HEK293T (cell line): ENCODE measurements at regions not wholly inside any gene's neighbourhood (a gene's known extent, or its start where the extent isn't known, plus 50 kb on each side); places are given as distances from the start of the nearest gene placed in this dataset.

Experiments
- ARNT ChIP-seq: fragments of 450-650 bp; IDR thresholded peaks from 2 replicates; pipeline ENCODE4 v1.6.1; 2017; ENCODE audit warnings: mild to moderate bottlenecking
- BHLHE40 ChIP-seq: fragments of 450-650 bp; IDR thresholded peaks from 2 replicates; pipeline ENCODE4 v1.6.1; 2016; ENCODE audit warnings: mild to moderate bottlenecking, moderate library complexity, borderline replicate concordance
- CTBP1 ChIP-seq: fragments of 450-650 bp; IDR thresholded peaks from 2 replicates; pipeline ENCODE4 v1.6.1; 2016; ENCODE audit warnings: borderline replicate concordance
- FOXK2 ChIP-seq: fragments of 450-650 bp; IDR thresholded peaks from 2 replicates; pipeline ENCODE4 v1.6.1; 2016; ENCODE audit warnings: mild to moderate bottlenecking
- FOXM1 ChIP-seq: fragments of 450-650 bp; IDR thresholded peaks from 2 replicates; pipeline ENCODE4 v1.6.1; 2017; ENCODE audit warnings: mild to moderate bottlenecking, borderline replicate concordance
- LEF1 ChIP-seq: fragments of 450-650 bp; IDR thresholded peaks from 2 replicates; pipeline ENCODE4 v1.6.1; 2017; ENCODE audit warnings: mild to moderate bottlenecking, borderline replicate concordance
- SUZ12 ChIP-seq: fragments of 450-650 bp; IDR thresholded peaks from 2 replicates; pipeline ENCODE4 v1.6.1; 2016; ENCODE audit warnings: mild to moderate bottlenecking
- TARDBP ChIP-seq: fragments of 450-650 bp; IDR thresholded peaks from 2 replicates; pipeline ENCODE4 v1.6.1; 2016

- TF ChIP-seq BHLHE40 (no peak), CTBP1 (no peak), ARNT (no peak), SUZ12 (no peak), TARDBP (no peak), LEF1 (no peak), FOXM1 (no peak), FOXK2 (no peak)
These were observed 940.2 kb upstream of the CITED2 start for GRCh38 chr6:140314682-140315081.
